Vagina (tissue), 2 donors: ENCODE measurements at regions not wholly inside any gene's neighbourhood (a gene's known extent, or its start where the extent isn't known, plus 50 kb on each side); places are given as distances from the start of the nearest gene placed in this dataset.
"Not testable (repeated sequence)": the region's sequence is repeated elsewhere in the genome, so short reads cannot be mapped to it uniquely, and the experiment has no call there.

Experiments
- DNase-seq, 2 donors: peaks; one replicate each; pipeline ENCODE4 v3.0.0-alpha.2; 2017; ENCODE audit errors: extremely low spot score in 2 of 2
- H3K27ac ChIP-seq: fragments of 200-600 bp; sonication (generic); one replicate; pipeline ENCODE4 v1.5.1; 2019
- H3K27me3 ChIP-seq: fragments of 200-600 bp; sonication (generic); one replicate; pipeline ENCODE4 v1.5.1; 2019
- H3K36me3 ChIP-seq, 2 donors: fragments of 200-600 bp; sonication (generic); one replicate each; pipeline ENCODE4 v1.5.1; 2017 to 2019
- H3K4me1 ChIP-seq: fragments of 200-600 bp; sonication (generic); one replicate; pipeline ENCODE4 v1.5.1; 2019
- H3K4me3 ChIP-seq, 2 donors: fragments of 200-600 bp; sonication (generic); 1 replicate in 1 of 2; 2 replicates in 1 of 2; pipeline ENCODE4 v1.5.1; 2016 to 2019
- H3K9me3 ChIP-seq: fragments of 200-600 bp; sonication (generic); one replicate; pipeline ENCODE4 v1.5.1; 2019
- POLR2A ChIP-seq, 2 donors: fragments of 450-650 bp; IDR thresholded peaks; one replicate each; pipeline ENCODE4 v1.6.1; 2017; ENCODE audit warnings: antibody characterized with exemption in 2 of 2, mild to moderate bottlenecking in 2 of 2, moderate library complexity in 2 of 2
- POLR2AphosphoS5 ChIP-seq, 2 donors: sonication (generic); formaldehyde crosslinking; IDR thresholded peaks; one replicate each; pipeline ENCODE4 v1.9.0; 2017; ENCODE audit warnings: antibody characterized with exemption in 2 of 2, mild to moderate bottlenecking in 2 of 2, low read depth in 1 of 2; ENCODE audit not compliant: insufficient read depth in 1 of 2
- intact Hi-C: fragments of 100-400 bp; cut with DNase I; formaldehyde crosslinking; loops from one replicate; pipeline ENCODE4 v1.15.1; 2023
- TF ChIP-seq, protein P1 (sequence below), 3 experiments: fragments of 450-650 bp in 2 of 3; fragments of 200-600 bp in 1 of 3; sonication (generic) in 1 of 3; IDR thresholded peaks; one replicate each; pipeline ENCODE4 v1.5.1; 2017 to 2019; ENCODE audit warnings: antibody characterized with exemption in 3 of 3, mild to moderate bottlenecking in 2 of 3, moderate library complexity in 2 of 3

DNA sequence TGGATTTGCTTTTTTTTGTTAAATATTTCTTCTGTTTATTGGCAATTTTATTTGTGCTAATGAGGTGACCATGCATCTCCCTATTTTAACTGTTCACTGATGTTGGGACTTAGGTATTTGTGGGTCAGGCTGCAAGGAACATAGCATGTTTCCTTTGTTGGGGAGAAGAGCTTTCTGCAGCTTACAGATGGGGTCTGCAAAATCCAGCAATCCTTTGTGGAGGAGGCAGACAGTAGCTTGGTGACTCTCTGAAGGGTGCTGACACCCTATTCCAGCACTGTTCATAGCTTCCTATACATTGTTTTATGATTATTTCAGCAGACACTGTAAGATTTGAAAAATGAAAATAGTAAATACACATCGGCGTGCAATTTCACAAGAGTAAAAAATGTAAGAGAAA, 491.7 kb downstream of the RAPGEF2 start:
- no peak for DNase-seq
- Histone ChIP-seq H3K4me3 (no peak overlapping the region), H3K9me3 (no peaks in the 10 kb centered on the region), H3K4me1 (no peaks in the 10 kb centered on the region), H3K27ac (no peak overlapping the region), H3K36me3 (no peaks in the 10 kb centered on the region), H3K27me3 (no peaks in the 10 kb centered on the region)
- intact Hi-C loops, result no loop called here
- TF ChIP-seq, protein P1, sequence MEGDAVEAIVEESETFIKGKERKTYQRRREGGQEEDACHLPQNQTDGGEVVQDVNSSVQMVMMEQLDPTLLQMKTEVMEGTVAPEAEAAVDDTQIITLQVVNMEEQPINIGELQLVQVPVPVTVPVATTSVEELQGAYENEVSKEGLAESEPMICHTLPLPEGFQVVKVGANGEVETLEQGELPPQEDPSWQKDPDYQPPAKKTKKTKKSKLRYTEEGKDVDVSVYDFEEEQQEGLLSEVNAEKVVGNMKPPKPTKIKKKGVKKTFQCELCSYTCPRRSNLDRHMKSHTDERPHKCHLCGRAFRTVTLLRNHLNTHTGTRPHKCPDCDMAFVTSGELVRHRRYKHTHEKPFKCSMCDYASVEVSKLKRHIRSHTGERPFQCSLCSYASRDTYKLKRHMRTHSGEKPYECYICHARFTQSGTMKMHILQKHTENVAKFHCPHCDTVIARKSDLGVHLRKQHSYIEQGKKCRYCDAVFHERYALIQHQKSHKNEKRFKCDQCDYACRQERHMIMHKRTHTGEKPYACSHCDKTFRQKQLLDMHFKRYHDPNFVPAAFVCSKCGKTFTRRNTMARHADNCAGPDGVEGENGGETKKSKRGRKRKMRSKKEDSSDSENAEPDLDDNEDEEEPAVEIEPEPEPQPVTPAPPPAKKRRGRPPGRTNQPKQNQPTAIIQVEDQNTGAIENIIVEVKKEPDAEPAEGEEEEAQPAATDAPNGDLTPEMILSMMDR (IDR thresholded peaks at IDR 0.05), result no peak
- no peak for TF ChIP-seq POLR2AphosphoS5 (IDR thresholded peaks at IDR 0.05; ENCODE audit: insufficient read depth in 1 of 2, low read depth in 1 of 2)

DNA sequence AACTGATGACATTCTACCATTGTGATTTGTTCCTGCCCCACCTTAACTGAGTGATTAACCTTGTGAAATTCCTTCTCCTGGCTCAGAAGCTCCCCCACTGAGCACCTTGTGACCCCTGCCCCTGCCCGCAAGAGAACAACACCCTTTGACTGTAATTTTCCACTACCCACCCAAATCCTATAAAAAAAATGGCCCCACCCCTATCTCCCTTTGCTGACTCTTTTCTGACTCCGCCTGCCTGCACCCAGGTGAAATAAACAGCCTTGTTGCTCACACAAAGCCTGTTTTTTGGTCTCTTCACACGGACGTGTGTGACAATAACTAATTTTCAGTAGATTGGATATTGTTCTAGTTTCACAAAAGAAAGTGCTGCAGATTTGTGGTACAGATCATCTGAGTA, 492.2 kb downstream of the RAPGEF2 start:
- H3K27me3 ChIP-seq, H3K4me3 ChIP-seq, H3K4me1 ChIP-seq, DNase-seq, intact Hi-C loops, H3K9me3 ChIP-seq, H3K36me3 ChIP-seq, H3K27ac ChIP-seq: not testable (repeated sequence)

DNA sequence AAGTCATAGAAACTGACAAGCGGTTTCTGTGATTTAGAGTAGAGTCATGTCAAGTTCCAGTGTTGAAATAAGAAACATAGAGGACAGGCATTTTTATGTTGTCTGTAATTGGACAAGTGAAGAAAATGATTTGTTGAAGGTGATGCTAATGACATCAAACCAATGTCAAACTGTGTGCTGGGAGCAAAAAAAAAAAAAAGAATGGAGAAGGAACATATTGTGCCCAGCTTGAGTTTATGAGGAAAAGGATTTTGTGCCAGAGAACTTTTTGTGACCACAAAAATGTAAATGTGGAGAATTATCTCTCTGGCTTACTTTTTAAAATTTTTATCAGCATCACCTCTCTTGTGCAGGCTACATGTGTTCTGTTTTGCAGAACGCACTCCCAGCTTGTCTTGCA, 495.7 kb downstream of the RAPGEF2 start:
- H3K36me3 ChIP-seq, result no peaks in the 10 kb centered on the region
- TF ChIP-seq POLR2AphosphoS5 (IDR thresholded peaks at IDR 0.05; ENCODE audit: insufficient read depth in 1 of 2, low read depth in 1 of 2), result no peak
- TF ChIP-seq POLR2A (IDR thresholded peaks at IDR 0.05), result no peak
- TF ChIP-seq, protein P1 (IDR thresholded peaks at IDR 0.05), result no peak
- intact Hi-C loops, result no loop called here
- H3K27ac ChIP-seq, result no peak overlapping the region
- H3K4me1 ChIP-seq, result no peaks in the 10 kb centered on the region
- H3K9me3 ChIP-seq, result no peaks in the 10 kb centered on the region
- H3K27me3 ChIP-seq, result no peaks in the 10 kb centered on the region
- DNase-seq, result no peak
- H3K4me3 ChIP-seq, result no peak overlapping the region

DNA sequence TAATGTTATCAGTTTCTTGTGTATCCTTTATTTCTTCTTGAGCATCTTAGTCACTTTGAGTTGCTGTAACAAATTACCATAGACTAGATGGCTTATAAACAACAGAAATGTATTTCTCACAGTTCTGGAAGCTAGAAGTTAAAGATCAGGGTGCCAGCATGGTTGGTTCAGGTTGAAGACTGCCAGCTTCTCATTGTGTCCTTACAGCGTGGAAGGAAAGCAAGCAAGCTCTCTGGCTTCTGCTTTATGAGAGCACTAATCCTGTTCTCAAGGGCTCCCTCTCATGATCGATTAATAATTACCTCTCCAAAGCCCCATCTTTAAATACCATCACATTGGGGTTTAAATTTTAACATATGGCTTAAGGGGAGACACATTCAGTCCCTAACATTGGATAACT, 497.2 kb downstream of the RAPGEF2 start:
- TF ChIP-seq POLR2A (IDR thresholded peaks at IDR 0.05), result no peak
- TF ChIP-seq, protein P1 (IDR thresholded peaks at IDR 0.05), result no peak
- TF ChIP-seq POLR2AphosphoS5 (IDR thresholded peaks at IDR 0.05; ENCODE audit: insufficient read depth in 1 of 2, low read depth in 1 of 2), result no peak
- no peak for DNase-seq
- no peaks in the 10 kb centered on the region for H3K9me3 ChIP-seq
- no peak overlapping the region for H3K27ac ChIP-seq
- H3K4me3 ChIP-seq, result no peak overlapping the region
- H3K4me1 ChIP-seq, result no peaks in the 10 kb centered on the region
- intact Hi-C loops, result no loop called here
- no peaks in the 10 kb centered on the region for H3K27me3 ChIP-seq
- H3K36me3 ChIP-seq, result no peaks in the 10 kb centered on the region

DNA sequence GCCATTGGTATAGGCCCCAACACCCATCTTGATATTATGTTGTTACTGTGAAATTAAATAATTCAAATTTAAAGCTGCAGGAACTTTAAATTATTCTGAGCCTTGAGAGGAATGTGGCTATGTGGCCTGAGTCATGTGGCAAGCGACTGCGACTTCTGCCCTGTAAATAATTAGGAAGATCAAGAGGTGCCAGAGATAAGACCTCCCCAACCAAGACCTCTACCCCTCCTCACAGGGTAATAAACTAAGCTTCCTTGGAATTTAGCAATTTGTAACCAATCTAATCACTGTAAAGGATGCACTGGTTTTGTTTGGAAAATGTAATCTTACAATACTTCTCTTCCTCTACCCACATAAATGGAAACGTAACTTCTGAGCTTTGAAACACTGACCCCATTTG, 501.9 kb downstream of the RAPGEF2 start:
- intact Hi-C loops, result no loop called here
- Histone ChIP-seq H3K4me3 (no peak overlapping the region), H3K4me1 (no peaks in the 10 kb centered on the region), H3K36me3 (no peaks in the 10 kb centered on the region), H3K27ac (no peak overlapping the region), H3K9me3 (no peaks in the 10 kb centered on the region), H3K27me3 (no peaks in the 10 kb centered on the region)
- DNase-seq, result no peak
- TF ChIP-seq, protein P1 (IDR thresholded peaks at IDR 0.05), result no peak
- TF ChIP-seq POLR2A (IDR thresholded peaks at IDR 0.05) (no peak), POLR2AphosphoS5 (IDR thresholded peaks at IDR 0.05; ENCODE audit: insufficient read depth in 1 of 2, low read depth in 1 of 2) (no peak)

DNA sequence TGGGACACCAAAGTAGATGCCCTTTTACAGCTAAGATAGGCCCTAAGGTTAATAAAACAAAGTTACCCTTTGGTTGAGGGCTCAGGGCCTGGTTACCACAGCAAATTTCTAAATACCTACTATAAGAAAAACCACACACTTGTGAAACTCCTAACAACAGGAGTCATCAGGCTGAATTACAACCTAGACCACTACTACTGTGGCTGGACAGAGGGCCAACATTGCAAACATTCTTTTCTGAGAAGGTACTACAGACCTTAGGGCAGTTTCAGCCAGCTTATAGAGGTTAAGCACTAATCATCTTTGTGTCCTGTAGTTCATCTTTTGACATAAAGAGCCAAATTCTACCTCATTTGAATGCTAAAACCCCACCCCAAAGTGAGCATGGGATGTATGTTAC, 504.0 kb downstream of the RAPGEF2 start:
- Histone ChIP-seq H3K4me1 (no peaks in the 10 kb centered on the region), H3K27me3 (no peaks in the 10 kb centered on the region), H3K36me3 (no peaks in the 10 kb centered on the region), H3K4me3 (no peak overlapping the region), H3K9me3 (no peaks in the 10 kb centered on the region), H3K27ac (no peak overlapping the region)
- TF ChIP-seq, protein P1 (IDR thresholded peaks at IDR 0.05), result no peak
- TF ChIP-seq POLR2A (IDR thresholded peaks at IDR 0.05) (no peak), POLR2AphosphoS5 (IDR thresholded peaks at IDR 0.05; ENCODE audit: insufficient read depth in 1 of 2, low read depth in 1 of 2) (no peak)
- no peak for DNase-seq
- intact Hi-C loops, result no loop called here
